GM21515 (cell line): ENCODE measurements at regions not wholly inside any gene's neighbourhood (a gene's known extent, or its start where the extent isn't known, plus 50 kb on each side); places are given as distances from the start of the nearest gene placed in this dataset.

ENCODE experiments used
- ATAC-seq: cut with Tn5 transposase; IDR thresholded peaks from one replicate; pipeline ENCODE4 v1.9.1; 2021; ENCODE audit not compliant: unreplicated experiment

DNA sequence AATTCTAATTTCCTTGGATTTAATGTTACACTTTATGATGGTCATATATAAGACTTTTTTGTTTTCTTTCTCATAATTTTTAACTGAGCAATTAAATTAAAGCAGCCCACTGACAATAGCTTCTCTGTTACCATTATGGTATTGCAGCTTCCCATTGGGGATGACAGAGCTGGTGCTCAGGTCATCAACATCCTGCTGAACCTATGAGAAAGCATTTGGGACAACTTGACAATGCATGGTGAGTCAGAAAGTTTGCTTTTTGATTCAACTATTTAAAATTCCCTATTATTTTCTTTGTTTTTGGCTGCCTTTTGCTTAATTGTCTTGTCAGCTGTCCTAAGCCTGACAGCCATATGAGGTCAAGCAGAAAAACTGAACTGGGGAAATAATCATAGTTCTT lies 487.4 kb upstream of the RIOK2 start:
- ATAC-seq, result no peak

- ATAC-seq, result no peak
Measured at GRCh38 chr5:97676608-97677007, 493.6 kb upstream of the RIOK2 start.

DNA sequence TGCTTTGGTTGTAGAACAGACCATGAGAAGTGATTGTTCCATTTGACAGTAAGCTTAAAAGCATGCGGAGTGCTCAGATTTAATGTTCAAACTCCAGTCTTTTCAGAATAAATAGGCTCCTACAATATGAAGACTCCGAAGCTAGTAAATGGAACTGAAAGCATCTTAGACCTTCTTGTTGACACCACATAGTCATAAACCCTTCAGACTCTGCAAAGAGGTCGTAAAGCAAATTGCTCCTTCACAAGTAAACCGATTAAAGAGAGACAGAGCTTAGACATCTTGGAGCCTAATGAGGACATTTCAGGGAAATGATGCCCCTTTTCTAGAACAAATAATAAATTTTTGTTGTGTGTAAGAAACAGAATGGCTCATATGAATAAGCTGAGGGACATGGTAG lies 511.0 kb upstream of the RIOK2 start:
- no peak for ATAC-seq

DNA sequence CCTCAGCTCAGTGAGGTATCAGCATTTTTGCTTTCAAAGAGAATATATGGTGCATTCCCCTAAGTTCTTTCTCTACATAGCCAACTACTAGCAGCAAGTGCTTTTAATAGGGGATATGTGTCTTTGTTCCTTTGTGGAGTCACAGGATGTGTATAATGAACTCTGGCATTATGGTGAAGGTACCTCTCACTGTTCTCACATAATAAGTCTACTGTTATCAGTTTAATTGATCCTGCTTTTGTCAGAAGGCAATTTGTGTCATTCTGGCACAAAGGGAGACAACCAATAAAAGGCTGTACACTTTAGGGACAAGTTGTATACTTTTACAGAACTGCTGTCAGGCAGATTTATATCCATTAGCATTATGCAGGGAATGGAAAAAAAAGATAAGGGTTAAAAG lies 531.4 kb upstream of the RIOK2 start:
- ATAC-seq, result no peak

GRCh38 chr5:97726106-97726505 lies 543.1 kb upstream of the RIOK2 start:
- ATAC-seq, result no peak

GRCh38 chr5:97728920-97729319 lies 545.9 kb upstream of the RIOK2 start:
- ATAC-seq, result no peak

GRCh38 chr5:97729938-97730337 lies 546.9 kb upstream of the RIOK2 start:
- no peak for ATAC-seq

- no peak for ATAC-seq
Measured at GRCh38 chr5:97735209-97735608, 552.2 kb upstream of the RIOK2 start.

- no peak for ATAC-seq
Measured at GRCh38 chr5:97737608-97738007, 554.6 kb upstream of the RIOK2 start.

DNA sequence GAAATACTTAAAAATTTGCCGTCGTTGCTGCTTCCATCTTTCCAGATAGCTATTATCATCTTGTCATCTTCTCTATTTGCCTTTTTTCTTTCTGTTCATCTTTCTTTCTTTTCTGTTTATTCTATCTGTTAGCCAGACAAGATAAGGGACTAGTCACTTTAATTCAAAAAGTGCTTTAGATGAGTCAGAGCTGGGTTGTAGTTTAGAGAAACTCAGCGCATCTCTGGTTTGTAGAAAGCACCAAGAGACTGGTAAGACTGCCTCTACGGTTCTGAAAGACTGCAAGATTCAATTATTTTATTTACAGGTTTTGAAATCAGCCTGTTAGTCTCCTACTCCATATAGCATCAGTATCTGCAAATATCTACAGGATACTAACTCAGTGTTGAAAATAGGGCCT lies 562.8 kb upstream of the RIOK2 start:
- no peak for ATAC-seq

- ATAC-seq, result no peak
Measured at GRCh38 chr5:97750576-97750975, 567.5 kb upstream of the RIOK2 start.

- ATAC-seq, result no peak
Measured at GRCh38 chr5:97751540-97751939, 568.5 kb upstream of the RIOK2 start.

- ATAC-seq, result no peak
Measured at GRCh38 chr5:97752871-97753270, 569.8 kb upstream of the RIOK2 start.

GRCh38 chr5:97762483-97762882 lies 579.4 kb upstream of the RIOK2 start:
- ATAC-seq, result no peak

DNA sequence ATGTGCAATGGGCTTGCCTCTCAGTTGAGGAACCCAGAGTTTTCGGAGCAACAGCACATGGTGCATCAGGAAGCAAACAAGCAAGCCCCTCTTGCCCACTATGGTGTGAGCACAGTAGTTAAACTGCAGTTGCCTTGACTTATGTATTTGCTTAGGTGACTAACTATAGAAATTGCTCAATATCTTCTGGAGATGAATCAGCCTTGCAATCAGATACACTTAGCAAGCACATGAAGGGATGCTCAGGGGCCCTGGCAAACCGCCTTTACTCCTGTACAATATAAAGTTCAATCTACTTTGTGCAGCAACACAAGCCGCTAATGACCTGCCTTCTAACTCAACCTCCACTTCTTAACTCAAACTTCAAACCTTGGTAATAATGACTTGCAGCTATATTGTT lies 581.7 kb upstream of the RIOK2 start:
- ATAC-seq, result no peak

DNA sequence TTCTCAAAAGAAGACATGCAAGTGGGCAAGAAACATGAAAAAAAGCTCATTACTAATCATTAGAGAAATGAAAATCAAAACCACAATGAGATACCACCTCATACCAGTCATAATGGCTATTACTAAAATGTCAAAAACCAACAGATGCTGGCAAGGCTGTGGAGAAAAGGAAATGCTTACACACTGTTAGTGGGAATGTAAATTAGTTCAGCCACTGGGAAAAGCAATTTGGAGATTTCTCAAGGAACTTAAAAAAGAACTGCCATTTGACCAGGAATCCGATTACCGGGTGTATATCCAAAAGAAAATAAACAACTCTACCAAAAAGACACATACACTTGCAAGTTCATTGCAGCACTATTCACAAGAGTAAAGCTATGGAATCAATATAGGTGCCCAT lies 595.4 kb upstream of the RIOK2 start:
- ATAC-seq, result no peak

- ATAC-seq, result no peak
Measured at GRCh38 chr5:97788369-97788768, 605.3 kb upstream of the RIOK2 start.

DNA sequence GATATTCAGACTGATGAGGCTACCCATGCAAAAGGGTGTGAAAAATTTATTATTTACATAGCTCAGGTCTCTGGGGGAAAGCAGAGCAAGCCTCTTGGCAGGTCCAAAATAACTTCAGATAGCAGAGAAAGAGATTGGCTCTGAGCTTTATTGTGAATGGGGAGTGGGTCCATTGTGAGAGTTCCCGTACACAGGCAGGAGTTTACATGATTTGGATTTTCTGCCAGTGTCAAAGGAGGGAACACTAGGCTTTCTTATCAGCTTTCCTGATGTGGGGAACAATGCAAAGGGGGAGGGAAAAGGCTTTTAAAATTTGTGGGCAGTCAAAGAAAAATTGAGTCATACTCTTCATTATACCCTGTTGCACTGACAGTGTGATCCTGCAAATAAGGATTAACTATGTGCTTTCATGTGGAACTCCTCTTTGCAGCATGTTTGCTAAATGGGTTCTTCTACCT lies 615.0 kb upstream of the RIOK2 start:
- ATAC-seq, result no peak

DNA sequence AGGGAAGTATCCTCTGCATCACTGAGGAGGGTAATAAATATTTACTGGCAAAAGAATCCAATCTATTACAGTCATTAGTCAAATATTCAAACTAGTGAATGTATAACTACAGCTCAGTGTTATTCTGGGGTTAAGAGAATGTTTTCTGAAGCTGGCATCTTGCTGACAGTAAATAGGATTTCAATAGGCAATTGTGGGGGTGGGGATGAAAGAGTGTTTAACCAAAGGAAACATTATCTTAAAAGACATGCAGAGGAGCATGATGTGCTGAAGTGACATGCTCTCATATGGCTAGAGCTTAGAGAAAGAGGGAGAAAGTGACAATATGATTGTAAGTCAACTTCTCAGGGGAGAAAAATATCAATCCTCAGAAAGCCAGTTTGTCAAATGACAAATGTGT lies 618.4 kb upstream of the RIOK2 start:
- no peak for ATAC-seq

DNA sequence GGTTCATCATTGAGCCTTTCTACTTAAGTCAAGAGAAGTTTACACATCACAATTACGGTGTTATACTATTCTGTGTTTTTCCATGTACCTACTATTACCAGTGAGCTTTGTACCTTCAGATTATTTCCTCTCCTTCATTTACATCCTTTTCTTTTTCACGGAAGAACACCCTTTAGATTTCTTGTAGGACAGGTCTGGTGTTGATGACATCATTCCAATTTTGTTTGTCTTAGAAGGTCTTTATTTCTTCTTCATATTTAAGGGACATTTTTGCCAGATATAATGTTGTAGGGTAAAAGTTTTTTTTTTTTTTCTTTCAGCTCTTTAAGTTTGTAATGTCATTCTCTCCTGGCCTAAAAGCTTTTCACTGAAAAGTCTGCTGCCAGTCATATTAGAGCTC lies 637.1 kb upstream of the RIOK2 start:
- ATAC-seq, result no peak

- no peak for ATAC-seq
Measured at GRCh38 chr5:97832645-97833296, 649.7 kb upstream of the RIOK2 start.

DNA sequence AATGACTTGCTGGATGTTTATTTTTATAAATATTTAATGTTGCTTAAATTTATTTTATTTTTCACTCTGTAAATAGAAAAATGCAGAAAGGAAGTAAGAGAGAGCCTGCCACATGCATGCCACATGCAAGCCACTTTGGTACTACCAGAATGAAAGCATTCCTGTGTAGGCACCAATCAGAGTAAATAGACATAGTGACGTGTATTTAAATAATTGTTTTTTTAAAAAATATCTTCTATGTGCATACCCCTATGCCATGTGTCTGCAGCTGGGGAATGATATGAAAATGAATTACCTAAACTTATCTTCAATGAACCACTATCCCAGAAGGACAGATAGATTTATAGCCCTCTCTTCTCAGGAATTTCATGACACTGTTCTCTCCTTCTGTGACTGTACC lies 651.5 kb upstream of the RIOK2 start:
- ATAC-seq, result no peak

DNA sequence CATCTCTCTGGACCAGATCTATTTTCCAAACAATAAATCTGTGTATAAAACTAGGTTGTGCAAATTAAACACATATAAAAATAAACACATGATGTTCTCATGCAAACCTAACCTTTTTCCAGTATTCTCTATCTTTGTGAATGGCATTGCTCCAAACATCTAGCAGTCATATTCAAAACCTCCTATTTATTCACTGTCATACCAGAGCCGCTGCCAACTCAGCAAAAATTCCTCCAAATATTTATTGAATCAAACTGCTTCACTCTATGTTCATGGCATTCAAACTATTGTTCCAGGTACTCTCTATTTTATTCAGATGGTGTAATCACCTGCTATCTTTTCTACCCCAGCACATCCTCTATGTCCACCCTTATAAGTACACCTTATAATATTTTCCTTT lies 652.1 kb upstream of the RIOK2 start:
- no peak for ATAC-seq

- no peak for ATAC-seq
Measured at GRCh38 chr5:97836816-97837215, 653.8 kb upstream of the RIOK2 start.
